LoVo (cell line): ENCODE measurements at regions not wholly inside any gene's neighbourhood (a gene's known extent, or its start where the extent isn't known, plus 50 kb on each side); places are given as distances from the start of the nearest gene placed in this dataset.
"Not testable (repeated sequence)": the region's sequence is repeated elsewhere in the genome, so short reads cannot be mapped to it uniquely, and the experiment has no call there.

Experiments used
- DNase-seq: peaks from one replicate; pipeline ENCODE4 v3.0.0-alpha.2; 2016; ENCODE audit warnings: low spot score

GRCh38 chr14:58752771-58753201, 115.0 kb downstream of the DACT1 start:
- DNase-seq = peak; percentile 70

GRCh38 chr14:58755031-58755925, 117.5 kb downstream of the DACT1 start:
- DNase-seq = no peak

- DNase-seq = no peak
Measured at GRCh38 chr14:58760121-58760520, 122.4 kb downstream of the DACT1 start.

GRCh38 chr14:58762629-58763028, 124.9 kb downstream of the DACT1 start:
- no peak for DNase-seq

- DNase-seq = no peak
Measured at GRCh38 chr14:58763210-58763609, 125.4 kb downstream of the DACT1 start.

- DNase-seq = no peak
Measured at GRCh38 chr14:58765418-58765831, 127.7 kb downstream of the DACT1 start.

- DNase-seq = no peak
Measured at GRCh38 chr14:58765843-58766242, 128.1 kb downstream of the DACT1 start.

GRCh38 chr14:58769011-58769643, 131.4 kb downstream of the DACT1 start:
- DNase-seq = no peak

GRCh38 chr14:58769771-58770170, 132.0 kb downstream of the DACT1 start:
- DNase-seq = no peak

- peak; percentile 15 for DNase-seq
Measured at GRCh38 chr14:58770491-58770982, 132.8 kb downstream of the DACT1 start.

GRCh38 chr14:58771016-58771415, 133.3 kb downstream of the DACT1 start:
- no peak for DNase-seq

- no peak for DNase-seq
Measured at GRCh38 chr14:58772116-58772515, 134.4 kb downstream of the DACT1 start.

GRCh38 chr14:58772794-58773620, 135.2 kb downstream of the DACT1 start:
- DNase-seq = peak; percentile 52

- no peak for DNase-seq
Measured at GRCh38 chr14:58774531-58774930, 136.8 kb downstream of the DACT1 start.

GRCh38 chr14:58775130-58775529, 137.4 kb downstream of the DACT1 start:
- DNase-seq = not testable (repeated sequence)

GRCh38 chr14:58776516-58776915, 138.8 kb downstream of the DACT1 start:
- no peak for DNase-seq

GRCh38 chr14:58777541-58777979, 139.8 kb downstream of the DACT1 start:
- DNase-seq = no peak

GRCh38 chr14:58778202-58778601, 140.4 kb downstream of the DACT1 start:
- DNase-seq = no peak

GRCh38 chr14:58779376-58779775, 141.6 kb downstream of the DACT1 start:
- no peak for DNase-seq

- no peak for DNase-seq
Measured at GRCh38 chr14:58780185-58780584, 142.4 kb downstream of the DACT1 start.

- no peak for DNase-seq
Measured at GRCh38 chr14:58780605-58781004, 142.8 kb downstream of the DACT1 start.

- no peak for DNase-seq
Measured at GRCh38 chr14:58782011-58782410, 144.2 kb downstream of the DACT1 start.
